H1 (cell line): ENCODE measurements at regions not wholly inside any gene's neighbourhood (a gene's known extent, or its start where the extent isn't known, plus 50 kb on each side); places are given as distances from the start of the nearest gene placed in this dataset.

ENCODE experiments used
- EZH2 ChIP-seq: fragments of 200-600 bp; sonication (generic); IDR thresholded peaks from 2 replicates; pipeline ENCODE4 v1.7.1; 2012; ENCODE audit warnings: low read depth, mild to moderate bottlenecking, moderate library complexity, low read length, inconsistent platforms; ENCODE audit not compliant: severe bottlenecking
- NRF1 ChIP-seq: IDR thresholded peaks from 2 replicates; pipeline ENCODE4 v1.6.1; 2011; ENCODE audit warnings: mild to moderate bottlenecking, low read depth, low read length, improper control_type of control experiment
- SP2 ChIP-seq: IDR thresholded peaks from 2 replicates; pipeline ENCODE4 v1.6.1; 2012; ENCODE audit warnings: mild to moderate bottlenecking, low read length, inconsistent platforms
- YY1 ChIP-seq: IDR thresholded peaks from 2 replicates; pipeline ENCODE4 v1.6.1; 2011; ENCODE audit warnings: low read depth, mild to moderate bottlenecking, low read length
- TF ChIP-seq, protein P1 (sequence below), 3 experiments: IDR thresholded peaks; 1 replicate in 2 of 3; 2 replicates in 1 of 3; pipeline versions ENCODE4 v1.5.1 to v1.6.1; 2011; ENCODE audit warnings: low read length in 3 of 3, mild to moderate bottlenecking in 3 of 3, inconsistent platforms in 2 of 3, low read depth in 1 of 3, moderate library complexity in 1 of 3; ENCODE audit not compliant: insufficient read depth in 1 of 3; ENCODE audit errors: control extremely low read depth in 1 of 3
- TF ChIP-seq, protein P2 (sequence below): IDR thresholded peaks from 2 replicates; pipeline ENCODE4 v1.6.1; 2011; ENCODE audit warnings: low read length, improper control_type of control experiment

DNA sequence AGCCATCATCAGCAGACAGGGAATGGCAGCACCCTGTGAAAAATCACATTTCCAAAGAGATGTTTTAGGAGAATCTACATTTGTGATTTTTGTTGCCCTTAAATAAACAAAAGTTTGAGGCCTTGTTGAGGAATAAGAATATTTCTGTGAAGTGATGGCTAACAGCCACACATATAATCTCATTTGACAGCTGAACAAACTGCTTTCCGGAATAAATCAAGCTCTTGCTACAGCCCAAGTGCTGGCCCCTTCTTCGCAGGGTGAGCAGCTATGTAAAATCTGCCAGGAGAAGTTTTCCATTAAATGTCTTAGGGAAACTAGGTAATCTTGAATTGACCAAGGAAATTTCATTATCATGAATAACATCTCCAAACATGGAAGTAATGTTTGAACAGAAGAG is 106.4 kb upstream of the GPM6B start:
- TF ChIP-seq EZH2 = no peak
- TF ChIP-seq YY1 = no peak
- TF ChIP-seq, protein P1, sequence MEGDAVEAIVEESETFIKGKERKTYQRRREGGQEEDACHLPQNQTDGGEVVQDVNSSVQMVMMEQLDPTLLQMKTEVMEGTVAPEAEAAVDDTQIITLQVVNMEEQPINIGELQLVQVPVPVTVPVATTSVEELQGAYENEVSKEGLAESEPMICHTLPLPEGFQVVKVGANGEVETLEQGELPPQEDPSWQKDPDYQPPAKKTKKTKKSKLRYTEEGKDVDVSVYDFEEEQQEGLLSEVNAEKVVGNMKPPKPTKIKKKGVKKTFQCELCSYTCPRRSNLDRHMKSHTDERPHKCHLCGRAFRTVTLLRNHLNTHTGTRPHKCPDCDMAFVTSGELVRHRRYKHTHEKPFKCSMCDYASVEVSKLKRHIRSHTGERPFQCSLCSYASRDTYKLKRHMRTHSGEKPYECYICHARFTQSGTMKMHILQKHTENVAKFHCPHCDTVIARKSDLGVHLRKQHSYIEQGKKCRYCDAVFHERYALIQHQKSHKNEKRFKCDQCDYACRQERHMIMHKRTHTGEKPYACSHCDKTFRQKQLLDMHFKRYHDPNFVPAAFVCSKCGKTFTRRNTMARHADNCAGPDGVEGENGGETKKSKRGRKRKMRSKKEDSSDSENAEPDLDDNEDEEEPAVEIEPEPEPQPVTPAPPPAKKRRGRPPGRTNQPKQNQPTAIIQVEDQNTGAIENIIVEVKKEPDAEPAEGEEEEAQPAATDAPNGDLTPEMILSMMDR (IDR thresholded peaks at IDR 0.05; ENCODE audit: control extremely low read depth in 1 of 3, insufficient read depth in 1 of 3, low read depth in 1 of 3, low read length in 3 of 3) = no peak
- TF ChIP-seq NRF1 = no peak
- TF ChIP-seq SP2 = no peak
- TF ChIP-seq, protein P2, sequence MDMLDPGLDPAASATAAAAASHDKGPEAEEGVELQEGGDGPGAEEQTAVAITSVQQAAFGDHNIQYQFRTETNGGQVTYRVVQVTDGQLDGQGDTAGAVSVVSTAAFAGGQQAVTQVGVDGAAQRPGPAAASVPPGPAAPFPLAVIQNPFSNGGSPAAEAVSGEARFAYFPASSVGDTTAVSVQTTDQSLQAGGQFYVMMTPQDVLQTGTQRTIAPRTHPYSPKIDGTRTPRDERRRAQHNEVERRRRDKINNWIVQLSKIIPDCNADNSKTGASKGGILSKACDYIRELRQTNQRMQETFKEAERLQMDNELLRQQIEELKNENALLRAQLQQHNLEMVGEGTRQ = no peak
